Lower leg skin (tissue), 4 donors: ENCODE measurements at regions not wholly inside any gene's neighbourhood (a gene's known extent, or its start where the extent isn't known, plus 50 kb on each side); places are given as distances from the start of the nearest gene placed in this dataset.
"Not testable (repeated sequence)": the region's sequence is repeated elsewhere in the genome, so short reads cannot be mapped to it uniquely, and the experiment has no call there.

Source experiments
- DNase-seq, 2 donors: peaks; one replicate each; pipeline ENCODE4 v3.0.0-alpha.2; 2019; ENCODE audit warnings: low spot score in 2 of 2
- H3K4me3 ChIP-seq: fragments of 200-600 bp; sonication (generic); 2 replicates; pipeline ENCODE4 v1.5.1; 2017; ENCODE audit warnings: mild to moderate bottlenecking, low read depth; ENCODE audit not compliant: poor library complexity, severe bottlenecking
- POLR2A ChIP-seq, 2 donors: fragments of 450-650 bp; IDR thresholded peaks; one replicate each; pipeline ENCODE4 v1.6.1; 2016 to 2017; ENCODE audit warnings: antibody characterized with exemption in 2 of 2, mild to moderate bottlenecking in 1 of 2, moderate library complexity in 1 of 2
- WGBS, 2 donors: methylation state at CpG; one replicate each; pipeline ENCODE4 v1.1.5; 2018; 5-methylcytosine and 5-hydroxymethylcytosine counted together
- intact Hi-C: fragments of 100-400 bp; cut with DNase I; formaldehyde crosslinking; loops from one replicate; pipeline ENCODE4 v1.15.0; 2023; ENCODE audit warnings: low total_unique reads
- TF ChIP-seq, protein P1 (sequence below), 3 donors: fragments of 450-650 bp; IDR thresholded peaks; one replicate each; pipeline ENCODE4 v1.5.1; 2016; ENCODE audit warnings: antibody characterized with exemption in 3 of 3, mild to moderate bottlenecking in 3 of 3, moderate library complexity in 2 of 3

DNA sequence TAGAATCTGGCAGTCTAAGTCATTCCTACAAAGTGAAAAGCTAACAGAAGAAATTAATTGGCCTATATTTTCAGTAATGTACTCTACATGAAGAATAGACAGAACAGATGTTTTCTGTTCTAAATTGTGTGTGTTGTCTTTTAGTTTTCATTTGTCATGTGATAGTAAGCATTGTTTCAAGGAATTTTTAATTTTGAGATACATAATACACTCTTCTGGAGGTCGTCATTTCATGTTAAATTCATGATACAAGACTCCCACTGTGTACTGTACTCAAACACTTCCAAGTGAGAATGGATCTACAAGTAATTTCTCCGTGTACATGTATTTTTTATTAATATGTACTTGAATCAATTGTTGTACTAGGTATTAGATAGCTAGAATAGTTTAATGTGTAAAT is 1522.9 kb downstream of the MAT2B start:
- H3K4me3 ChIP-seq = no peak overlapping the region
- 52 to 60% methylated on average over 2 of the region's 2 CpGs for WGBS, 2 donors
- intact Hi-C loops = no loop called here
- no peak for DNase-seq
- no peak for TF ChIP-seq POLR2A (IDR thresholded peaks at IDR 0.05)
- TF ChIP-seq, protein P1, sequence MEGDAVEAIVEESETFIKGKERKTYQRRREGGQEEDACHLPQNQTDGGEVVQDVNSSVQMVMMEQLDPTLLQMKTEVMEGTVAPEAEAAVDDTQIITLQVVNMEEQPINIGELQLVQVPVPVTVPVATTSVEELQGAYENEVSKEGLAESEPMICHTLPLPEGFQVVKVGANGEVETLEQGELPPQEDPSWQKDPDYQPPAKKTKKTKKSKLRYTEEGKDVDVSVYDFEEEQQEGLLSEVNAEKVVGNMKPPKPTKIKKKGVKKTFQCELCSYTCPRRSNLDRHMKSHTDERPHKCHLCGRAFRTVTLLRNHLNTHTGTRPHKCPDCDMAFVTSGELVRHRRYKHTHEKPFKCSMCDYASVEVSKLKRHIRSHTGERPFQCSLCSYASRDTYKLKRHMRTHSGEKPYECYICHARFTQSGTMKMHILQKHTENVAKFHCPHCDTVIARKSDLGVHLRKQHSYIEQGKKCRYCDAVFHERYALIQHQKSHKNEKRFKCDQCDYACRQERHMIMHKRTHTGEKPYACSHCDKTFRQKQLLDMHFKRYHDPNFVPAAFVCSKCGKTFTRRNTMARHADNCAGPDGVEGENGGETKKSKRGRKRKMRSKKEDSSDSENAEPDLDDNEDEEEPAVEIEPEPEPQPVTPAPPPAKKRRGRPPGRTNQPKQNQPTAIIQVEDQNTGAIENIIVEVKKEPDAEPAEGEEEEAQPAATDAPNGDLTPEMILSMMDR (IDR thresholded peaks at IDR 0.05) = no peak

DNA sequence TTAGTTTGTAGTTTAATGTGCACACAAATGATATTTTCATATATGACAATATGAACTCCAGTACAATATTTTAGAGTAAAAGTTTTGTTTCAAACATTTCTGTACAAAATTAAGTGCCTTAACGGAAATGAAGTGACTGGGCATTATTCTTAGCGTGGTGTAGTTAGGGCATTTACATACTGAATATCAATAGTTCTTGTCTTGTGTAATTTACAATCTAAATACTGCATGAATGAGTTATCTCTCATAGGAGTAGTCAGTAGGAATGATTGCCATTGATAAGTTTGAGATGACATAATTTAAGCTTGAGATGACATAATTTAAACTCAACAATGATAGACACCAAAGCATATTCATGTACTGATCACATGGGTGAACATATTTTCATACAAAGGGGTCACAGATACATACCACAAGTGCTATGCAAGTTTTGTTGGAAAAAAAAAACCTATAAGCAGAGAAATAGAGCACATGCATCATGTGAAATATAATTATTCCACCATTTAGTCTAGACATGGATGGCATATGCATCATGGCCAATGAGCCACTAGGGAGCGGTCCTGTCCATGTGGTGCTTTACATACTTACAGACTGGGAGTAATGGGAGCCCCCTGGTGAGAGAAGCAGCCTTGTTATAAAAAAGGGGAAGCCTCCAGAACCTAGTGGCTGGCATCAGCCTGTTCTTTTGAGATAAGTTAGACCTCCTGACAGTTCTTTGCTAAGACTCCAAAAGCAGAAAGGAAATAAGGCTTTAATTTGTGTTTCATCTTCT is 1523.9 kb downstream of the MAT2B start:
- peak in 1 of 2 donors; percentile 17 for DNase-seq
- no peak overlapping the region for H3K4me3 ChIP-seq
- 76 to 77% methylated on average over 3 of the region's 3 CpGs for WGBS, 2 donors
- TF ChIP-seq, protein P1 (IDR thresholded peaks at IDR 0.05) = no peak
- TF ChIP-seq POLR2A (IDR thresholded peaks at IDR 0.05) = no peak
- intact Hi-C loops = no loop called here

DNA sequence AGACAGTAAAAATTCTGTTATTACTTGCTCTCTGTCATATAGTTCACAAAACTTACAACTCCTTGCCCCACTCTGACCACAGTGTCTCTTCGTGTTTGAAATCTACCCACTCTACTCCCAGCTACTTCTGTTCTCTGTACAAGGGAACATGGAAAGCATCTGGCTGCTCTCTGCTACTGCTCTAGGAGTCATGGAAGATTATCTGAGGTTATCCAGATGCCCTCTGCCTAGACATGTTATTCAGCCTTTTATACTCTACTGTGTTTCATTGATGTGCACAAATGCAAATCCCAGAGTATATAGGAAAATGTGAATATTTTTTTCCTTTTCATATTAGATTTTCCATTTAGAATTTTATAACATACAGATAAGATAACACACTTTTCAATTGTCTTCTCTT is 1525.6 kb downstream of the MAT2B start:
- TF ChIP-seq, protein P1 (IDR thresholded peaks at IDR 0.05) = no peak
- no peak overlapping the region for H3K4me3 ChIP-seq
- intact Hi-C loops = no loop called here
- no peak for DNase-seq
- 58 to 63% methylated on average over 1 of the region's 1 CpG for WGBS, 2 donors

DNA sequence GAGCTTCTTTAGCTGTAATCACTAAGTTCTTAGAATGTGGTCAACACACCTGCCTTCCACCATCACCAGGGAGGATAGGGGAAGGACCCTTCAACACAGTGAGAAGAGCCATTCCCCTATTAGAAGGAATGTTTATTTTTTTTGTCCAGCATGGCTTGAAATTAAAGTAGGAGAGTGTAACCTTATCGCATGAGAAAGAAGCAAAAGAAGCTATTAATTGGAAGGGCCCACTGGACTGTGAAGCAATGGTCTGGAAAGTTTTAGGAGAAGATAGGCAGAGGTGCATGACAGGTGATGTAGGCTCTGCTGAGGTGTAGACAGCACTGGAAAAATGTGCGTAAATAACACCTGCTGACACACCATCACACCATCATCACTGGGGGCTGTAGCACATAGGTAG is 1526.0 kb downstream of the MAT2B start:
- H3K4me3 ChIP-seq = no peak overlapping the region
- 90 to 97% methylated on average over 2 of the region's 2 CpGs for WGBS, 2 donors
- intact Hi-C loops = no loop called here
- TF ChIP-seq, protein P1 (IDR thresholded peaks at IDR 0.05) = no peak
- TF ChIP-seq POLR2A (IDR thresholded peaks at IDR 0.05) = no peak
- DNase-seq = no peak

DNA sequence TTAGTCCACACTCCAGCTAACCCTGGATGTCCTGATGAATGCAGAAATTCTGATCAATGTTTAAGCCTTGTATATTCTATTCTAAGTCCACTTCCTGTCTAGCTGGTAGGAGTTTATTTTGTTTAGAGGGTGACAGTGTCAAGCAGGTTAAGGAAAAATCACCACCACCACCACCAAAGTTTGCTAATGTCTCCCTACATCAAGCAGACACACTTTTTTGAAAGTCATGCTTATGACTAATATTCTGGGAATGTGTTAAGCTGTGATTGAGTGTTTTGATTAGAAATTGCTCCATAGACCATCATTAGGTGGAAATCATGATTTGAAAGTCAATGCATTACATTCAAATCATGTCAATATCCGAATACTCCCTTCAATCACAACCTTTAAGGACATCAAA is 1530.1 kb downstream of the MAT2B start:
- DNase-seq = no peak
- 70 to 72% methylated on average over 1 of the region's 1 CpG for WGBS, 2 donors
- H3K4me3 ChIP-seq = no peak overlapping the region
- intact Hi-C loops = no loop called here
- TF ChIP-seq POLR2A (IDR thresholded peaks at IDR 0.05) = no peak
- TF ChIP-seq, protein P1 (IDR thresholded peaks at IDR 0.05) = no peak

DNA sequence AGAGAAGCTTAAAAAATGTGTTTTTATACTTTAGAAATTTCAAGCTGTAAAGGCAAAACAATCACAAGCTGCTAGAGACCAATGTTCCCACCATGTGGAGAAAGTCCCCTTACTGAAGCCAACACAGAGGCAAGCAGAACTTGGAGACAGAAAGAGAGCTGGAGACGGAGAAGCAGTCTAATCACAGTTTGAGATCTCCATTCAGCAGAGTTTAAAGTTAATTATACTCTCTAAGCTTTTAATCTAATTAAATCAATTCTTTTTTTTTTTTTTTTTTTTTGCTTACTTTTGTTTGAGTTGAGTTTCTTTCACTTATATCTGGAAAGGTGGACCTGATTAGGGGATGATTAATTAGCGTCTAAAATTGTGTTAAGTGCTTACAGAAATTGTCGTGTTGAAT is 1534.3 kb downstream of the MAT2B start:
- no peak overlapping the region for H3K4me3 ChIP-seq
- TF ChIP-seq, protein P1 (IDR thresholded peaks at IDR 0.05) = no peak
- TF ChIP-seq POLR2A (IDR thresholded peaks at IDR 0.05) = no peak
- DNase-seq = no peak
- WGBS, 2 donors = 70 to 80% methylated on average over 3 of the region's 3 CpGs
- intact Hi-C loops = no loop called here

DNA sequence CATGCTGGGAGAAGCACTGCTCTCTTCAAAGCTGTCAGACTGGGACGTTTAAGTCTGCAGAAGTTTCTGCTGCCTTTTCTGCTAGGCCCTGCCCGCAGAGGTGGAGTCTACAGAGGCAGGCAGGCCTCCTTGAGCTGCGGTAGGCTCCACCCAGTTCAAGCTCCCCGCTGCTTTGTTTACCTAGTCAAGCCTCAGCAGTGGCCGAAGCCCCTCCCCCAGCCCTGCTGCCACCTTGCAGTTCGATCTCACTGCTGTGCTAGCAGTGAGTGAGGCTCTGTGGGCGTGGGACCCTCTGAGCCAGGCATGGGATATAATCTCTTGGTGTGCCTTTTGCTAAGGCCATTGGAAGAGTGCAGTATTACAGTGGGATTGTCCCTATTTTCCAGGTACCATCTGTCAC is 1540.5 kb downstream of the MAT2B start:
- WGBS, 2 donors = 73 to 90% methylated on average over 6 to 7 of the region's 7 CpGs
- H3K4me3 ChIP-seq, DNase-seq, intact Hi-C loops: not testable (repeated sequence)
